GM18508 (cell line): ENCODE measurements at regions not wholly inside any gene's neighbourhood (a gene's known extent, or its start where the extent isn't known, plus 50 kb on each side); places are given as distances from the start of the nearest gene placed in this dataset.

Experiments used
- ATAC-seq: cut with Tn5 transposase; IDR thresholded peaks from one replicate; pipeline ENCODE4 v1.9.1; 2021; ENCODE audit warnings: moderate number of reproducible peaks; ENCODE audit not compliant: insufficient read depth, unreplicated experiment

- no peak for ATAC-seq
Measured at GRCh38 chr12:34338751-34339150, 316.5 kb downstream of the ALG10 start.

GRCh38 chr12:34339922-34340321 lies 317.6 kb downstream of the ALG10 start:
- ATAC-seq = no peak

GRCh38 chr12:34340534-34341361 lies 318.5 kb downstream of the ALG10 start:
- ATAC-seq = no peak

- ATAC-seq = no peak
Measured at GRCh38 chr12:34341362-34341733, 319.1 kb downstream of the ALG10 start.

GRCh38 chr12:34342048-34342447 lies 319.8 kb downstream of the ALG10 start:
- no peak for ATAC-seq

- ATAC-seq = no peak
Measured at GRCh38 chr12:34343345-34343744, 321.0 kb downstream of the ALG10 start.

- no peak for ATAC-seq
Measured at GRCh38 chr12:34343766-34344165, 321.5 kb downstream of the ALG10 start.

GRCh38 chr12:34344851-34345522 lies 322.7 kb downstream of the ALG10 start:
- ATAC-seq = no peak

- ATAC-seq = no peak
Measured at GRCh38 chr12:34345801-34346200, 323.5 kb downstream of the ALG10 start.

- no peak for ATAC-seq
Measured at GRCh38 chr12:34346372-34347034, 324.2 kb downstream of the ALG10 start.

GRCh38 chr12:34347367-34347766 lies 325.1 kb downstream of the ALG10 start:
- ATAC-seq = no peak

- ATAC-seq = no peak
Measured at GRCh38 chr12:34348064-34348463, 325.8 kb downstream of the ALG10 start.

GRCh38 chr12:34348836-34349672 lies 326.8 kb downstream of the ALG10 start:
- ATAC-seq = no peak

- no peak for ATAC-seq
Measured at GRCh38 chr12:34349673-34349961, 327.3 kb downstream of the ALG10 start.

- no peak for ATAC-seq
Measured at GRCh38 chr12:34350092-34351041, 328.1 kb downstream of the ALG10 start.

- ATAC-seq = no peak
Measured at GRCh38 chr12:34352098-34352497, 329.8 kb downstream of the ALG10 start.

- no peak for ATAC-seq
Measured at GRCh38 chr12:34354239-34355200, 332.2 kb downstream of the ALG10 start.

- ATAC-seq = no peak
Measured at GRCh38 chr12:34356233-34356987, 334.1 kb downstream of the ALG10 start.
